Glutamatergic neuron (in vitro differentiated cells): ENCODE measurements at regions not wholly inside any gene's neighbourhood (a gene's known extent, or its start where the extent isn't known, plus 50 kb on each side); places are given as distances from the start of the nearest gene placed in this dataset.

Source experiments
- DNase-seq: peaks from one replicate; pipeline ENCODE4 v3.0.0; 2022
- H3K27ac Mint-ChIP-seq: one replicate; pipeline ENCODE4 v1.8.0; 2020; ENCODE audit warnings: mild to moderate bottlenecking, mixed read lengths, inconsistent platforms; ENCODE audit not compliant: unreplicated experiment
- H3K27me3 Mint-ChIP-seq: one replicate; pipeline ENCODE4 v1.8.0; 2020; ENCODE audit warnings: mild to moderate bottlenecking, moderate library complexity, mixed read lengths, inconsistent platforms; ENCODE audit not compliant: unreplicated experiment
- H3K36me3 Mint-ChIP-seq: one replicate; pipeline ENCODE4 v1.8.0; 2020; ENCODE audit warnings: mild to moderate bottlenecking, mixed read lengths, inconsistent platforms; ENCODE audit not compliant: unreplicated experiment
- H3K4me1 Mint-ChIP-seq: one replicate; pipeline ENCODE4 v1.8.0; 2020; ENCODE audit warnings: mild to moderate bottlenecking, low read depth, mixed read lengths, inconsistent platforms; ENCODE audit not compliant: unreplicated experiment
- H3K4me3 Mint-ChIP-seq: one replicate; pipeline ENCODE4 v1.8.0; 2020; ENCODE audit warnings: mild to moderate bottlenecking, mixed read lengths, inconsistent platforms; ENCODE audit not compliant: unreplicated experiment
- H3K9me3 Mint-ChIP-seq: one replicate; pipeline ENCODE4 v1.8.0; 2020; ENCODE audit warnings: mild to moderate bottlenecking, moderate library complexity, mixed read lengths, inconsistent platforms; ENCODE audit not compliant: unreplicated experiment
- CTCF ChIP-seq: fragments of 200-600 bp; sonication (generic); IDR thresholded peaks from one replicate; pipeline ENCODE4 v1.5.0; 2021; ENCODE audit not compliant: partially characterized antibody, unreplicated experiment

- no peak for TF ChIP-seq CTCF
- no peak overlapping the region for H3K4me3 Mint-ChIP-seq
- H3K36me3 Mint-ChIP-seq = no peaks in the 10 kb centered on the region
- H3K4me1 Mint-ChIP-seq = no peaks in the 10 kb centered on the region
- peaks cover 2% of the 10 kb centered on the region for H3K27me3 Mint-ChIP-seq
- H3K9me3 Mint-ChIP-seq = peaks cover 4% of the 10 kb centered on the region
- no peak overlapping the region for H3K27ac Mint-ChIP-seq
- no peak for DNase-seq
Observed at GRCh38 chr9:95588724-95589588, 72.2 kb upstream of the PTCH1 start.

GRCh38 chr9:95587021-95587964 is 70.5 kb upstream of the PTCH1 start:
- H3K9me3 Mint-ChIP-seq = peaks cover 4% of the 10 kb centered on the region
- no peak overlapping the region for H3K27ac Mint-ChIP-seq
- H3K36me3 Mint-ChIP-seq = no peaks in the 10 kb centered on the region
- H3K4me3 Mint-ChIP-seq = no peak overlapping the region
- no peaks in the 10 kb centered on the region for H3K4me1 Mint-ChIP-seq
- no peak for DNase-seq
- no peak for TF ChIP-seq CTCF
- H3K27me3 Mint-ChIP-seq = peaks cover 2% of the 10 kb centered on the region

- H3K27me3 Mint-ChIP-seq = peaks cover 2% of the 10 kb centered on the region
- TF ChIP-seq CTCF = no peak
- peaks cover 4% of the 10 kb centered on the region for H3K9me3 Mint-ChIP-seq
- H3K27ac Mint-ChIP-seq = no peak overlapping the region
- DNase-seq = no peak
- no peak overlapping the region for H3K4me3 Mint-ChIP-seq
- no peaks in the 10 kb centered on the region for H3K4me1 Mint-ChIP-seq
- H3K36me3 Mint-ChIP-seq = no peaks in the 10 kb centered on the region
Observed at GRCh38 chr9:95586326-95586725, 69.6 kb upstream of the PTCH1 start.

- Mint-ChIP-seq H3K4me3 (no peak overlapping the region), H3K9me3 (peaks cover 5% of the 10 kb centered on the region), H3K4me1 (no peaks in the 10 kb centered on the region), H3K27ac (no peak overlapping the region), H3K27me3 (peaks cover 2% of the 10 kb centered on the region), H3K36me3 (no peaks in the 10 kb centered on the region)
- DNase-seq = no peak
- TF ChIP-seq CTCF = no peak
Observed at GRCh38 chr9:95585824-95586223, 69.1 kb upstream of the PTCH1 start.
